ENCODE measurements at regions not wholly inside any gene's neighbourhood (a gene's known extent, or its start where the extent isn't known, plus 50 kb on each side); places are given as distances from the start of the nearest gene placed in this dataset.

GRCh38 chr1:65092691-65093090 lies 55.3 kb upstream of the AK4 start:
- no peak for TF ChIP-seq POLR2A (IDR thresholded peaks at IDR 0.05)
- no peak for TF ChIP-seq CTCF (IDR thresholded peaks at IDR 0.05)

Data from heart left ventricle (tissue), 13 donors.